Smooth muscle cell (in vitro differentiated cells): ENCODE measurements at regions not wholly inside any gene's neighbourhood (a gene's known extent, or its start where the extent isn't known, plus 50 kb on each side); places are given as distances from the start of the nearest gene placed in this dataset.

Experiments
- DNase-seq: peaks from one replicate; lab custom pipeline; 2025; ENCODE audit not compliant: unreplicated experiment; lab: John Stamatoyannopoulos, UW
- H2AFZ ChIP-seq: fragments of 200-600 bp; sonication (generic); 2 replicates; pipeline ENCODE4 v1.6.0; 2016; ENCODE audit warnings: antibody characterized with exemption, low read depth, mild to moderate bottlenecking
- H3F3A ChIP-seq: fragments of 200-600 bp; sonication (generic); 2 replicates; pipeline ENCODE4 v1.6.0; 2017; ENCODE audit warnings: antibody characterized with exemption, low read depth
- H3K27ac ChIP-seq: fragments of 200-600 bp; sonication (generic); 2 replicates; pipeline ENCODE4 v1.5.1; 2016; ENCODE audit warnings: low read depth, mild to moderate bottlenecking
- H3K27me3 ChIP-seq: fragments of 200-600 bp; sonication (generic); 2 replicates; pipeline ENCODE4 v1.6.1; 2016; ENCODE audit warnings: low read depth, mild to moderate bottlenecking
- H3K36me3 ChIP-seq: fragments of 200-600 bp; sonication (generic); 2 replicates; pipeline ENCODE4 v1.5.1; 2016; ENCODE audit warnings: low read depth
- H3K4me1 ChIP-seq: fragments of 200-600 bp; sonication (generic); 2 replicates; pipeline ENCODE4 v1.5.1; 2016; ENCODE audit warnings: low read depth
- H3K4me2 ChIP-seq: fragments of 200-600 bp; sonication (generic); 2 replicates; pipeline ENCODE4 v1.6.0; 2016; ENCODE audit warnings: mild to moderate bottlenecking
- H3K4me3 ChIP-seq: fragments of 200-600 bp; sonication (generic); 2 replicates; pipeline ENCODE4 v1.5.1; 2016; ENCODE audit warnings: mild to moderate bottlenecking
- H3K79me2 ChIP-seq: fragments of 200-600 bp; sonication (generic); 2 replicates; pipeline ENCODE4 v1.6.0; 2016; ENCODE audit warnings: low read depth, mild to moderate bottlenecking
- H3K9ac ChIP-seq: fragments of 200-600 bp; sonication (generic); 2 replicates; pipeline ENCODE4 v1.6.0; 2016; ENCODE audit warnings: low read depth
- H3K9me3 ChIP-seq: fragments of 200-600 bp; sonication (generic); replicated peaks from 2 replicates; pipeline ENCODE4 v1.5.1; 2016; ENCODE audit warnings: low read depth
- H4K20me1 ChIP-seq: fragments of 200-600 bp; sonication (generic); 2 replicates; pipeline ENCODE4 v1.6.0; 2016; ENCODE audit warnings: low read depth
- WGBS: methylation state at CpG from one replicate; pipeline ENCODE4 v1.1.7; 2016; ENCODE audit warnings: low lambda C conversion rate; 5-methylcytosine and 5-hydroxymethylcytosine counted together
- TF ChIP-seq, protein P1 (sequence below): fragments of 200-600 bp; sonication (generic); IDR thresholded peaks from 2 replicates; pipeline ENCODE4 v1.5.1; 2017; ENCODE audit warnings: borderline replicate concordance, mild to moderate bottlenecking, antibody characterized with exemption; ENCODE audit not compliant: insufficient read depth, poor library complexity, severe bottlenecking

- Histone ChIP-seq H2AFZ (no peak overlapping the region), H3K4me3 (no peak overlapping the region), H3K79me2 (no peaks in the 10 kb centered on the region), H3K4me2 (no peak overlapping the region), H4K20me1 (no peaks in the 10 kb centered on the region), H3K27ac (no peak overlapping the region), H3K36me3 (no peaks in the 10 kb centered on the region), H3F3A (no peaks in the 10 kb centered on the region), H3K9me3 (no peaks in the 10 kb centered on the region), H3K9ac (no peak overlapping the region), H3K4me1 (no peaks in the 10 kb centered on the region), H3K27me3 (no peaks in the 10 kb centered on the region)
- WGBS: 90% methylated on average over 10 of the region's 10 CpGs
- DNase-seq: no peak
- TF ChIP-seq, protein P1, sequence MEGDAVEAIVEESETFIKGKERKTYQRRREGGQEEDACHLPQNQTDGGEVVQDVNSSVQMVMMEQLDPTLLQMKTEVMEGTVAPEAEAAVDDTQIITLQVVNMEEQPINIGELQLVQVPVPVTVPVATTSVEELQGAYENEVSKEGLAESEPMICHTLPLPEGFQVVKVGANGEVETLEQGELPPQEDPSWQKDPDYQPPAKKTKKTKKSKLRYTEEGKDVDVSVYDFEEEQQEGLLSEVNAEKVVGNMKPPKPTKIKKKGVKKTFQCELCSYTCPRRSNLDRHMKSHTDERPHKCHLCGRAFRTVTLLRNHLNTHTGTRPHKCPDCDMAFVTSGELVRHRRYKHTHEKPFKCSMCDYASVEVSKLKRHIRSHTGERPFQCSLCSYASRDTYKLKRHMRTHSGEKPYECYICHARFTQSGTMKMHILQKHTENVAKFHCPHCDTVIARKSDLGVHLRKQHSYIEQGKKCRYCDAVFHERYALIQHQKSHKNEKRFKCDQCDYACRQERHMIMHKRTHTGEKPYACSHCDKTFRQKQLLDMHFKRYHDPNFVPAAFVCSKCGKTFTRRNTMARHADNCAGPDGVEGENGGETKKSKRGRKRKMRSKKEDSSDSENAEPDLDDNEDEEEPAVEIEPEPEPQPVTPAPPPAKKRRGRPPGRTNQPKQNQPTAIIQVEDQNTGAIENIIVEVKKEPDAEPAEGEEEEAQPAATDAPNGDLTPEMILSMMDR: no peak
Observed at GRCh38 chr4:18636001-18636585, 614.5 kb upstream of the LCORL start.

DNA sequence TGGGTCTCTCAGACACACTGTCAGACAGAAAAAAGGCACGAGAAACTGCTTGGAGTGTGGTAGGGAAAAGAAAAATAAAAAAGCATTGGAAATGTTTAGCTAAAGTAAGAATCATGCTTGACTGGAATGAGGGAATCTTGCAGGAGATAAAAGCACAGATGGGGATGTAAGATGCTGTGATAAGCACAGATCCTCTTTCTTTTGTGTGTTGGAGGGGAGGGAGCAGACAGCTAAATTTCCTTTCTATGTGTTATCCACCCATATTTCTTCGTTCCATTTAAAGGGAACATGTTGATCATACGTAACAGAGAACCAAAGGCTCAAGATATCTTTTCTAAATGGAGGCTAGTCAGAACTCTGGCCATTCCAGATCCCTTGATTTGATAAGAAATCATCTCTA lies 614.0 kb upstream of the LCORL start:
- 77% methylated on average over 3 of the region's 3 CpGs for WGBS
- Histone ChIP-seq H3K4me1 (no peaks in the 10 kb centered on the region), H3K9ac (no peak overlapping the region), H3K36me3 (no peaks in the 10 kb centered on the region), H2AFZ (no peak overlapping the region), H3F3A (no peaks in the 10 kb centered on the region), H3K9me3 (no peaks in the 10 kb centered on the region), H3K4me3 (no peak overlapping the region), H3K4me2 (no peak overlapping the region), H3K27me3 (no peaks in the 10 kb centered on the region), H3K27ac (no peak overlapping the region), H4K20me1 (no peaks in the 10 kb centered on the region), H3K79me2 (no peaks in the 10 kb centered on the region)
- TF ChIP-seq, protein P1: no peak
- no peak for DNase-seq

- Histone ChIP-seq H3K9me3 (no peaks in the 10 kb centered on the region), H3K36me3 (no peaks in the 10 kb centered on the region), H3K4me3 (no peak overlapping the region), H3K4me1 (no peaks in the 10 kb centered on the region), H3K27me3 (no peaks in the 10 kb centered on the region), H3K4me2 (no peak overlapping the region), H3K79me2 (no peaks in the 10 kb centered on the region), H4K20me1 (no peaks in the 10 kb centered on the region), H2AFZ (no peak overlapping the region), H3F3A (no peaks in the 10 kb centered on the region), H3K9ac (no peak overlapping the region), H3K27ac (no peak overlapping the region)
- TF ChIP-seq, protein P1: no peak
- DNase-seq: no peak
Observed at GRCh38 chr4:18631586-18631985, 610.0 kb upstream of the LCORL start.
